Fibroblast of skin of abdomen (primary cell): ENCODE measurements at regions not wholly inside any gene's neighbourhood (a gene's known extent, or its start where the extent isn't known, plus 50 kb on each side); places are given as distances from the start of the nearest gene placed in this dataset.

ENCODE experiments used
- DNase-seq: peaks from one replicate; pipeline ENCODE4 v3.0.0-alpha.2; 2013

- peak; percentile 36 for DNase-seq
Measured at GRCh38 chr18:43650426-43650825, 373.1 kb upstream of the SYT4 start.

GRCh38 chr18:43651057-43651456 is 373.8 kb upstream of the SYT4 start:
- peak; percentile 62 for DNase-seq

- no peak for DNase-seq
Measured at GRCh38 chr18:43656547-43656946, 379.3 kb upstream of the SYT4 start.

GRCh38 chr18:43661570-43661969 is 384.3 kb upstream of the SYT4 start:
- peak; percentile 72 for DNase-seq

- DNase-seq: peak; percentile 95
Measured at GRCh38 chr18:43662657-43663056, 385.4 kb upstream of the SYT4 start.

GRCh38 chr18:43663159-43663558 is 385.9 kb upstream of the SYT4 start:
- no peak for DNase-seq

- DNase-seq: peak; percentile 26
Measured at GRCh38 chr18:43664487-43665008, 387.3 kb upstream of the SYT4 start.

GRCh38 chr18:43665105-43665788 is 388.0 kb upstream of the SYT4 start:
- DNase-seq: peak; percentile 91

- DNase-seq: no peak
Measured at GRCh38 chr18:43668866-43669265, 391.6 kb upstream of the SYT4 start.

- peak; percentile 20 for DNase-seq
Measured at GRCh38 chr18:43671431-43671830, 394.1 kb upstream of the SYT4 start.

- DNase-seq: peak; percentile 44
Measured at GRCh38 chr18:43680096-43680495, 402.8 kb upstream of the SYT4 start.

- DNase-seq: peak; percentile 23
Measured at GRCh38 chr18:43681661-43682060, 404.4 kb upstream of the SYT4 start.

- DNase-seq: no peak
Measured at GRCh38 chr18:43682196-43682595, 404.9 kb upstream of the SYT4 start.

GRCh38 chr18:43686709-43687108 is 409.4 kb upstream of the SYT4 start:
- DNase-seq: no peak

GRCh38 chr18:43692099-43692690 is 414.9 kb upstream of the SYT4 start:
- DNase-seq: peak; percentile 83

- no peak for DNase-seq
Measured at GRCh38 chr18:43702399-43702798, 425.1 kb upstream of the SYT4 start.

GRCh38 chr18:43703050-43703449 is 425.8 kb upstream of the SYT4 start:
- DNase-seq: no peak

- DNase-seq: no peak
Measured at GRCh38 chr18:43705850-43706249, 428.6 kb upstream of the SYT4 start.

- DNase-seq: no peak
Measured at GRCh38 chr18:43710135-43710534, 432.8 kb upstream of the SYT4 start.

- no peak for DNase-seq
Measured at GRCh38 chr18:43714343-43715010, 437.2 kb upstream of the SYT4 start.

- DNase-seq: no peak
Measured at GRCh38 chr18:43719267-43719795, 442.0 kb upstream of the SYT4 start.

- DNase-seq: no peak
Measured at GRCh38 chr18:43720041-43720440, 442.8 kb upstream of the SYT4 start.

GRCh38 chr18:43735570-43735969 is 458.3 kb upstream of the SYT4 start:
- peak; percentile 2 for DNase-seq
